ENCODE measurements at regions not wholly inside any gene's neighbourhood (a gene's known extent, or its start where the extent isn't known, plus 50 kb on each side); places are given as distances from the start of the nearest gene placed in this dataset.

DNA sequence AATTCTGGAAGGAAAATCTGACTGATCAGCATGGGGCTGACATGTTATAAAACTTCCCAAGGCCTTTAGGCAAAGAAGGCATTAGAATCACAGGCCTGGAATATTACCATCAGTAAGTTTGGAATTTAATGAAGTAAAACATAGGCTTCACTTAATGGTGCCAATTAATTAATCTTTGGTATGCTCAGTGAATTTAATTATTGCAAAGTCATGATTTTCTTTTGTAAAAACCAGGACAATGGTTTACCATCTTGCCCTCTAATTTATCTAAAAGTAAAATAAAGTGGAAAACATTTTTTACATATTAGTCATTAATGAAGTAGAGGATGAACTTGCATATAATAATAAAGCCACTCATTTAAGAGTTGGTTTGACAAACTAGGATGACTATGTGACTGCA lies 220.3 kb downstream of the SEC23IP start:
- TF ChIP-seq POLR2A (IDR thresholded peaks at IDR 0.05; ENCODE audit: low read depth, low read length): no peak
- no peak for TF ChIP-seq POLR2AphosphoS5 (IDR thresholded peaks at IDR 0.05; ENCODE audit: low read depth, low read length)
- TF ChIP-seq PAX5 (IDR thresholded peaks at IDR 0.05; ENCODE audit: insufficient read depth, low read length, severe bottlenecking): no peak
- no peak for TF ChIP-seq TAF1 (IDR thresholded peaks at IDR 0.05; ENCODE audit: low read depth, low read length)
